GM18519 (cell line): ENCODE measurements at regions not wholly inside any gene's neighbourhood (a gene's known extent, or its start where the extent isn't known, plus 50 kb on each side); places are given as distances from the start of the nearest gene placed in this dataset.
"Not testable (repeated sequence)": the region's sequence is repeated elsewhere in the genome, so short reads cannot be mapped to it uniquely, and the experiment has no call there.

Source experiments
- ATAC-seq: cut with Tn5 transposase; IDR thresholded peaks from one replicate; pipeline ENCODE4 v1.9.1; 2021; ENCODE audit warnings: mild to moderate bottlenecking, moderate library complexity; ENCODE audit not compliant: unreplicated experiment, low FRiP score

DNA sequence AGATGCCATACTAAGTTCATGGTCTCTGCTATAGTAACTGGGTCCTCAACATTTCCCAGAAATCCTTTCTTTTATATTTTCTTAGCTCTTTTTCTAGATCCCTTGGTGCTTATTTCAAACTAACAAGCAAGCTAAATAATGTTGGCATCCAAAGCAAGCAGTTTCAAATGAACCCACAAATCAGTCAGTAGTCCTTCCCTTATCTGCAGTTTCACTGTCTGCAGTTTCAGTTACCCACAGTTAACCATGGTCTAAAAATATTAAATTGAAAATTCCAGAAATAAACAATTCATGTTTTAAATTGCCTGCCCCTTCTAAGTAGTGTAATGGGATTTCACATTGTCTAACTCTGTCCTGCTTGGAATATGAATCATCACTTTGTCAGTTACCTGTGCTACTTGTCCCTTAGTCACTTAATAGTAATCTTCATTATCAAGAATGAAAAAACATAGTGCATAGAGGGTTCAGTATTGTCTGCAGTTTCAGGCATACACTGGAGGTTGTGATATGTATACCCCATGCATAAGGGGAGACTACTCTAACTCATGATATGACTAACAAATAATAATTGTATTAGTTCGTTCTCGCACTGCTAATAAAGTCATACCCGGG, 633.7 kb downstream of the MECOM start:
- no peak for ATAC-seq

- ATAC-seq, result no peak
Observed at GRCh38 chr3:169028716-169029115, 634.8 kb downstream of the MECOM start.

GRCh38 chr3:169026543-169027182, 636.8 kb downstream of the MECOM start:
- no peak for ATAC-seq

GRCh38 chr3:169022457-169022856, 641.1 kb downstream of the MECOM start:
- no peak for ATAC-seq

- no peak for ATAC-seq
Observed at GRCh38 chr3:169020371-169020770, 643.1 kb downstream of the MECOM start.

DNA sequence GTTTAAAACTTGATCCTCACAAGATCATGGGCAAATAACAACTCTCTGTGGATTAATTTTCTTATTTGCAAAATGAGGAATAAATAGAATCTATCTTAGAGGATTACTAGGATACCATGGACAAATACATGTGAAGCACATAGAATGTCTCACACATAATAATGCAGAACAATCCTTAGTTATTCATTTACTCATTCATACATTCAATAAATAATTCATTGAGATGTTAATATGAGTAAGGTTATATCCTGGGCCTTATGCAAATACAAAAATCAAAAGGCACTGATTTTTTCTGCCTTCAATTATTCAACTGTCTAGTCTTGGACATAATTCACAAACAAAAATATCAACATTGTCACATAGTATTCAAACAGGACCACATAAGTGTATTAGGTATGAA, 654.1 kb downstream of the MECOM start:
- ATAC-seq, result no peak

- ATAC-seq, result no peak
Observed at GRCh38 chr3:169008776-169009358, 654.6 kb downstream of the MECOM start.

DNA sequence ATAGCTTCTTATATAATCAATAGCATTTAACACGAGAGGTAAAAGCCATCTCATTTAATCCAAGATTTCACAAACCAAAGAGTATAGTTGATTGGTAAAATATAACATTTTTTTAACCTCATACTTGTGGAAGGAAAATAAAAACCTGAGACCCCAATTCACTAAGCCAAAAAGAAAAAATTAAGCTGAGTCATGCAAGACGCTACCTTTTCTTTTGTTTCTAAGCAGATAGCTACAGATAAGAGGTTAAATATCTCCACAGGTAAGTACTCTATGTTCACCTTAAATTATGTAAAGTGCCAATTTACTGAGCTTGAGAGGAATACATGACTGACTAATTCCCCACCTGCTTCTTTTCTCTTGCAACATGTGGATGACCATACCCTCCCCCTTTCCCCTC, 656.4 kb downstream of the MECOM start:
- no peak for ATAC-seq

DNA sequence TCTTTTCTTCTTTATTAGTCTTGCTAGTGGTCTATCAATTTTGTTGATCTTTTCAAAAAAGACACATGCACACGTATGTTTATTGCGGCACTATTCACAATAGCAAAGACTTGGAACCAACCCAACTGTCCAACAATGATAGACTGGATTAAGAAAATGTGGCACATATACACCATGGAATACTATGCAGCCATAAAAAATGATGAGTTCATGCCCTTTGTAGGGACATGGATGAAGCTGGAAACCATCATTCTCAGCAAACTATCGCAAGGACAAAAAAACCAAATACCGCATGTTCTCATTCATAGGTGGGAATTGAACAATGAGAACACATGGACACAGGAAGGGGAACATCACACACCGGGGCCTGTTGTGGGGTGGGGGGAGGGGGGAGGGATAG, 657.1 kb downstream of the MECOM start:
- ATAC-seq, result not testable (repeated sequence)

- ATAC-seq, result no peak
Observed at GRCh38 chr3:169002689-169003088, 660.8 kb downstream of the MECOM start.

- no peak for ATAC-seq
Observed at GRCh38 chr3:168998792-168999191, 664.7 kb downstream of the MECOM start.

- no peak for ATAC-seq
Observed at GRCh38 chr3:168997488-168997887, 666.0 kb downstream of the MECOM start.

DNA sequence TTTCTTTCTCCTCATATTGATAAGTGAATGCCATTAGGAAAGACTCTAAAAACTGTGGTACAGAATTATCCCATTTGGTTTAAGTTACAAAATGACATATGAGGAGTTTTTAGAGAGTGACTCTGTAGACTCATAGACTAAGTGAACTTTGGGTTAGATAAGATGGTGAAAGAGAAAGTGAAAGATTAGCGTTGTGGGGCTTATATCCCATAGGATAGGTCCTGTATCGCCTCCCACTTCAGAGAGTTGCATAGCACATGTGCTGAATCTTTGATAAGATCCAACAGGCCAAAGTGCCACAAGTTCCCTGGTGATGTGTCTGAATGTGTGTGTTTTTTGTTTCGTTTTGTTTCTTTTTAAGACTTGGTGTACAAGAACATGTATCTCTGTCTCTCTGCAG, 666.9 kb downstream of the MECOM start:
- no peak for ATAC-seq

- ATAC-seq, result no peak
Observed at GRCh38 chr3:168995129-168995528, 668.4 kb downstream of the MECOM start.

DNA sequence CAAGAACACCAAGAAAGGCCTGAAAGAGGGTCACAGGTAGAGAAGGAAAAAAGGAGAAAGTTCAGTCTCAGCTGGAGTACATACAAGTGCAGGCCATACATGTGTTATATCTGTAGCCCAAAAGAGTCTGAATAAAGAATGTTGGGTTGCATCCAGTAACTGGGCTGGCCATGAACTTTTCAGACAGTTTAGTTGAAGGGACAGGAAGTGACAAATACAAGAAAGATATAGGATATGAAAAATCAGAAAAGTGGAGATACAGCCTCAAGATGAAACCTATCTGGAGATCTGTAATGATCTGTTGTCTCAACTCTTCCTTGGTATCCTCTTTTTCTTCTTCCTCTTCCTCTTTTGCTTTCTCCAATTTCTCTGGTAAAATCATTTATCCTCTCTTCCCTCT, 671.7 kb downstream of the MECOM start:
- ATAC-seq, result no peak

- ATAC-seq, result no peak
Observed at GRCh38 chr3:168990621-168991020, 672.9 kb downstream of the MECOM start.

- ATAC-seq, result no peak
Observed at GRCh38 chr3:168990134-168990533, 673.4 kb downstream of the MECOM start.

DNA sequence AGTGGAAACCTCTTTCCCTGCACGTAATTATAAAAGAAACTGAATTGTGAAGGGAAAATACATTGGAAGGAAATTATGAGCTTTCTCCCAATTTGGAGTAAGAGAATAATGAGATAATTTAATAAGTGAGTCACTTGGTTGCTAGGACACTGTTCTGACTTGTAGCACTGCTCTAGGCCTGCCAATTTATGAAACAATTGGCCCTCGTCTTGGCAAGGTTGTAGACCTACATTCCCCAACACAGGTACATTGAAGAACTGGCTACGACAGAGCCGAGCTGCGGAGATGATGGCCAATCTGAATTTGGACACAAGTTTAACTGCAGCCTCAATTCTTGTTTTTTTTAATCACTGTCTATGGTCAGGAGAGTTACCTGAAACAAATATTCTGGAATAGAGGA, 674.1 kb downstream of the MECOM start:
- ATAC-seq, result no peak

DNA sequence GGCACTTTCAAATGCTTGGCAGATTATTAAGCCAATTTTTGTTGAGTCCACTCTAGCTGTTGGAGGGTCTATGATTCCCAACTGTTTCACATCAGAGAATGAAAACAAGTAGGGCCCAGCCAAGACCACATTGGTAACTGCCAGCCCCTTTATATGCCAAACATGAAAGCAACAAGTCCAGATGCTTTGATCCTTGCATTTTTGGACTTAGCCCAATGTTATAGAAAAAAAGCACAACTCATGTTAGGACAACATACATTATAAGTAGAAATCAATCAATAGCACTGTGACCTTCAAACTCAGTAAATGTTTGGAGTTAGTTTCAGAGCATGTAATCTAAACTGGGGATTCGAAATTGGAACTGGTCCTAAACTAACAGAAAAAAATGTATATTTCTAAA, 674.7 kb downstream of the MECOM start:
- no peak for ATAC-seq

GRCh38 chr3:168984872-168985271, 678.6 kb downstream of the MECOM start:
- no peak for ATAC-seq

- ATAC-seq, result no peak
Observed at GRCh38 chr3:168983046-168983445, 680.5 kb downstream of the MECOM start.

- no peak for ATAC-seq
Observed at GRCh38 chr3:168981396-168981795, 682.1 kb downstream of the MECOM start.
